Right lobe of liver (tissue), 6 donors: ENCODE measurements at regions not wholly inside any gene's neighbourhood (a gene's known extent, or its start where the extent isn't known, plus 50 kb on each side); places are given as distances from the start of the nearest gene placed in this dataset.

Experiments
- ATAC-seq, 4 donors: fragments of 200-7000 bp; cut with Tn5 transposase; one replicate each; pipeline ENCODE4 v1.9.1; 2020; ENCODE audit warnings: mild to moderate bottlenecking in 4 of 4, moderate library complexity in 4 of 4
- DNase-seq, 3 donors: peaks; one replicate each; pipeline ENCODE4 v3.0.0-alpha.2; 2020
- H3K27ac ChIP-seq, 3 donors: fragments of 200-600 bp; one replicate each; pipeline ENCODE4 v1.8.0; 2022
- H3K27me3 ChIP-seq, 2 donors: fragments of 200-600 bp; one replicate each; pipeline ENCODE4 v1.8.0; 2022
- H3K36me3 ChIP-seq, 4 donors: fragments of 200-600 bp; sonication (generic) in 1 of 4; one replicate each; pipeline versions ENCODE4 v1.5.1 to v1.8.0; 2017 to 2022; ENCODE audit warnings: control low read depth in 1 of 4
- H3K4me1 ChIP-seq, 4 donors: fragments of 200-600 bp; sonication (generic) in 1 of 4; one replicate each; pipeline versions ENCODE4 v1.5.1 to v1.8.0; 2017 to 2022; ENCODE audit warnings: control low read depth in 1 of 4
- H3K4me3 ChIP-seq, 3 donors: fragments of 200-600 bp; one replicate each; pipeline ENCODE4 v1.8.0; 2022
- H3K9me3 ChIP-seq, 4 donors: fragments of 200-600 bp; sonication (generic) in 1 of 4; one replicate each; pipeline versions ENCODE4 v1.5.1 to v1.8.0; 2017 to 2022; ENCODE audit warnings: control low read depth in 1 of 4
- CTCF ChIP-seq, 4 donors: fragments of 200-600 bp in 3 of 4; fragments of 450-650 bp in 1 of 4; IDR thresholded peaks; one replicate each; pipeline versions ENCODE4 v1.5.1 to v1.8.0; 2016 to 2022; ENCODE audit warnings: antibody characterized with exemption in 4 of 4, mild to moderate bottlenecking in 2 of 4
- POLR2A ChIP-seq: fragments of 450-650 bp; IDR thresholded peaks from one replicate; pipeline ENCODE4 v1.6.1; 2017; ENCODE audit warnings: antibody characterized with exemption, mild to moderate bottlenecking
- WGBS: methylation state at CpG from one replicate; pipeline ENCODE4 v1.1.6; 2018; ENCODE audit warnings: low coverage, low lambda C conversion rate; ENCODE audit not compliant: insufficient coverage; ENCODE audit errors: missing lambda C conversion rate; 5-methylcytosine and 5-hydroxymethylcytosine counted together
- intact Hi-C, 2 donors: fragments of 100-400 bp; cut with DNase I; formaldehyde crosslinking; loops; one replicate each; pipeline versions ENCODE4 v1.11.2 to v1.14.1; 2022
- donor health status: DM: no; HTN: yes; CAD: no.
- donor health status: DM: no; HTN: no; CAD: no.
- donor health status: DM: no; HTN: no; CAD: no.
- donor health status: DM: no; HTN: yes; CAD: no.
- donor health status: DM: no; HTN: yes; CAD: no.

GRCh38 chr4:133808151-133808550, 393.4 kb downstream of the PABPC4L start:
- intact Hi-C loops: no loop called here
- TF ChIP-seq CTCF (IDR thresholded peaks at IDR 0.05) (no peak), POLR2A (no peak)
- Histone ChIP-seq H3K9me3 (no peaks in the 10 kb centered on the region), H3K27me3 (no peaks in the 10 kb centered on the region), H3K27ac (no peak overlapping the region), H3K4me1 (no peaks in the 10 kb centered on the region), H3K36me3 (no peaks in the 10 kb centered on the region), H3K4me3 (no peak overlapping the region)
- WGBS: 17% methylated on average over 3 of the region's 3 CpGs
- ATAC-seq (no peak), DNase-seq (no peak)

DNA sequence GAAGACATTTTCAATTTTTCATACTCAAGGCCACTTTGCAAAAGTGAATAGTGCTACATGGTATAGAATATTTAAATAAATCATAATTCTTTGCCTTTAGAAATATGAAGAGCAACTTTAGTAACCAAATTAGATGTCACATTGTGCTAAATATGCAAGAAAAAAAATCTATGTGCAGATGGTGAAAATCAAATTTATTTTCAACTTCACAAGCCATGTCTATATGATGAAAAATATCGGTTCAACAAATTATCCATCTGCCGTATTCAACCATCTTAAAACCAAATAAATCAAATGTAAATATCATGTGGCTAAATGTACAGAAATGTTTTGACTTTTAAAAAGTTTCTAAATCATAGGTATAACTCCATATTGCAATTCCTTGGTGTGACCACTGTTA, 398.2 kb downstream of the PABPC4L start:
- 92% methylated on average over 2 of the region's 2 CpGs for WGBS
- H3K27ac ChIP-seq: no peak overlapping the region
- H3K9me3 ChIP-seq: no peaks in the 10 kb centered on the region
- no peaks in the 10 kb centered on the region for H3K4me1 ChIP-seq
- intact Hi-C loops: no loop called here
- H3K27me3 ChIP-seq: no peaks in the 10 kb centered on the region
- H3K4me3 ChIP-seq: no peak overlapping the region
- H3K36me3 ChIP-seq: no peaks in the 10 kb centered on the region
- no peak for ATAC-seq
- TF ChIP-seq CTCF (IDR thresholded peaks at IDR 0.05) (no peak), POLR2A (no peak)
- DNase-seq: no peak

GRCh38 chr4:133802359-133803140, 399.0 kb downstream of the PABPC4L start:
- H3K4me3 ChIP-seq: no peak overlapping the region
- no peak overlapping the region for H3K27ac ChIP-seq
- no peaks in the 10 kb centered on the region for H3K4me1 ChIP-seq
- no peaks in the 10 kb centered on the region for H3K9me3 ChIP-seq
- 72% methylated on average over 3 of the region's 3 CpGs for WGBS
- intact Hi-C loops: no loop called here
- no peaks in the 10 kb centered on the region for H3K27me3 ChIP-seq
- TF ChIP-seq CTCF (IDR thresholded peaks at IDR 0.05) (no peak), POLR2A (no peak)
- no peaks in the 10 kb centered on the region for H3K36me3 ChIP-seq
- ATAC-seq (no peak), DNase-seq (no peak)

DNA sequence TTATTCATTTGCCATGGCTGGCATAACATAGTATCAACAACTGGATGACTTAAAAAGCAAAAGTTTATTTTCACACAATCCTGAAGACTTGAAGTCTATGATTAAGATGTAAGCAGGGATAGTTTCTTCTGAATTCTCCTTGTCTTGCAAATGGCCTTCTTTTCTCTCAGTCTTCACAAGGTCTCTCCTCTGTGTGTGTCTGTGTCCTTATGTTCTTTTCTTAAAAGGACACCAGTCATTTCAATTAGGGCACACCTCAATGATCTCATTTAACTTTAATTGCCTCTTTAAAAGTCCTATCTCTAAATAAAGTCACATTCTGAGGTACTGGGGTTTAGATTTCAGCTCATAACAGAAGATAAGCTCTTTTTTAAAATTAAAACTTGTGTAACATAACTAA, 399.7 kb downstream of the PABPC4L start:
- Histone ChIP-seq H3K27me3 (no peaks in the 10 kb centered on the region), H3K36me3 (no peaks in the 10 kb centered on the region), H3K9me3 (no peaks in the 10 kb centered on the region), H3K4me3 (no peak overlapping the region), H3K27ac (no peak overlapping the region), H3K4me1 (no peaks in the 10 kb centered on the region)
- DNase-seq: no peak
- intact Hi-C loops: no loop called here
- ATAC-seq: no peak
- TF ChIP-seq CTCF (IDR thresholded peaks at IDR 0.05) (no peak), POLR2A (no peak)

DNA sequence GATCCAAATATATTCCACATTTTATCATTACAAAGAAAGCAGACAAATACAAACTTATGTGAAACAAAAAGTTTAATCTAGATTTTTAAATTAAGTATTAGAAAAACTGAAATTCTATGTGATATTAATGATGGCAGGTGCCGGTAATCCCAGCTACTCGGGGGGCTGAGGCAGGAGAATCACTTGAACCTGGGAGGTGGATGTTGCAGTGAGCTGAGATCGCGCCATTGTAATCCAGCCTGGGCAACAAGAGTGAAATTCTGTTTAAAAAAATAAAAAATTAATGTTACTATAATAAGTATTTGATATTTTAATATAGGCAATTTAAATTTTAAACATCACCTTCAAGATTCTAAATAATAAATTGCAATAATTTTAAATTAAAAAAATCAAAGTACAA, 400.6 kb downstream of the PABPC4L start:
- no peaks in the 10 kb centered on the region for H3K4me1 ChIP-seq
- no peak for ATAC-seq
- H3K4me3 ChIP-seq: no peak overlapping the region
- intact Hi-C loops: no loop called here
- TF ChIP-seq POLR2A (no peak), CTCF (IDR thresholded peaks at IDR 0.05) (no peak)
- DNase-seq: no peak
- no peaks in the 10 kb centered on the region for H3K27me3 ChIP-seq
- no peaks in the 10 kb centered on the region for H3K36me3 ChIP-seq
- H3K9me3 ChIP-seq: no peaks in the 10 kb centered on the region
- H3K27ac ChIP-seq: no peak overlapping the region
- 75% methylated on average over 4 of the region's 4 CpGs for WGBS
